Stomach smooth muscle (tissue), 2 donors: ENCODE measurements at regions not wholly inside any gene's neighbourhood (a gene's known extent, or its start where the extent isn't known, plus 50 kb on each side); places are given as distances from the start of the nearest gene placed in this dataset.

ENCODE experiments used
- H3K27ac ChIP-seq: one replicate; pipeline ENCODE4 v1.7.0; 2013; ENCODE audit warnings: mild to moderate bottlenecking, low read length, inconsistent platforms
- H3K27me3 ChIP-seq, 2 donors: one replicate each; pipeline ENCODE4 v1.7.0; 2013; ENCODE audit warnings: low read length in 2 of 2; ENCODE audit not compliant: insufficient read depth in 2 of 2, control insufficient read depth in 1 of 2
- H3K36me3 ChIP-seq, 2 donors: one replicate each; pipeline ENCODE4 v1.7.0; 2013; ENCODE audit warnings: low read length in 2 of 2; ENCODE audit not compliant: control insufficient read depth in 2 of 2, insufficient read depth in 2 of 2
- H3K4me1 ChIP-seq: one replicate; pipeline ENCODE4 v1.7.0; 2013; ENCODE audit warnings: low read length; ENCODE audit not compliant: control insufficient read depth, insufficient read depth
- H3K4me3 ChIP-seq, 2 donors: one replicate each; pipeline ENCODE4 v1.7.0; 2013; ENCODE audit warnings: low read length in 2 of 2
- H3K9ac ChIP-seq, 2 donors: one replicate each; pipeline ENCODE4 v1.7.0; 2013; ENCODE audit warnings: low read length in 2 of 2, mild to moderate bottlenecking in 1 of 2
- H3K9me3 ChIP-seq, 2 donors: one replicate each; pipeline ENCODE4 v1.7.0; 2013; ENCODE audit warnings: low read length in 2 of 2; ENCODE audit not compliant: control insufficient read depth in 2 of 2
- donor health status: healthy.
- donor health status: Pancreatic carcinoma.

DNA sequence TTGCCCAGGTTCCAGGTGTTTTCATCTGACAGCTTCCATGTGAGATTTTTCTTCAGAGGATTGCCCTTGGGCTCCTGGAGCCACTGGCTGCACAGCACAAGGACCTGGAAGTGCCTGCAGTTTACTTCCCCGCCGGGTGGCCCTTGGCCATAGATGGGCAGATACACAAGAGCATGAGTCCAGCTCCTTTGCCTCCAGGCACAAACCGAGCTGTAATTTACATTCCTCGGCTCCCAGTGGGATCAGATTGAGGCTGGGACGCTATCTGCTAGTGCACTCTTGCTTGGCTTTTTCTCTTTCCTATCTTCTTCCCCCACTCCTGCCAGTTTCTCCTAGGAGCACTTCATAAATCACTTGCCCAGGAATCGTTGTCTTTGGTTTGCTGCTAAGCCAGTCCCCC is 85.4 kb upstream of the RALY start:
- Histone ChIP-seq H3K9ac (no peak overlapping the region), H3K4me1 (peaks cover 6% of the 10 kb centered on the region), H3K9me3 (no peaks in the 10 kb centered on the region), H3K4me3 (no peak overlapping the region), H3K27ac (no peak overlapping the region), H3K27me3 (no peaks in the 10 kb centered on the region), H3K36me3 (no peaks in the 10 kb centered on the region)

- Histone ChIP-seq H3K36me3 (no peaks in the 10 kb centered on the region), H3K9me3 (no peaks in the 10 kb centered on the region), H3K27ac (no peak overlapping the region), H3K4me3 (no peak overlapping the region), H3K27me3 (no peaks in the 10 kb centered on the region), H3K9ac (no peak overlapping the region), H3K4me1 (peaks cover 6% of the 10 kb centered on the region)
These were observed 84.8 kb upstream of the RALY start for GRCh38 chr20:33908868-33909267.

DNA sequence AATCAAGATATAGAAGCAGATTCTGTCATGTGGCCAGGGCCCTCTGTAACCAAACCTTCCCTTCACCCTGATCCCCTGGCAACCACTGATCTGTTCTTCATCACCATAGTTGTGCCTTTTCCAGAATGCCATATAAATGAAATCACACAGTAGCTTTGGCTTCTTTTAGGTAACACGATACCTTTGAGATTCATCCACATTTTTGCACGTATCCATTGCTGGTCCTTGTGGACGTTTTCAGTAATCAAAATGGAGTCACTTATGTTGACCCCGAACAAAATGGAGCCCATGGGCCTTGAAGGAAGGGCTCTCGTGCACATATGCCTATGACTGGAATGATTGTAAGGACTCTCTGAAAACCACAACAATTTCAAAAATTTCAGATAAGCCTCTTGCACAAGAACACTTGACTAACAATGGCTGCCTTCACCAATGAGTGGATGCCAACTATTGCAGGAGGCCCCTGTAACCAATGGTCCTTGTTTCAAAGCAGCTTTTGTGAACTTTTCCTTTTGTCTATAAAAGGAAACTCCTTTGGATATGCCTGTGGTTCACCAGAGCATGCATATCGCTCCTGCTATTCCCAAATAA is 84.3 kb upstream of the RALY start:
- H3K4me1 ChIP-seq = peaks cover 6% of the 10 kb centered on the region
- no peaks in the 10 kb centered on the region for H3K27me3 ChIP-seq
- H3K9me3 ChIP-seq = no peaks in the 10 kb centered on the region
- H3K9ac ChIP-seq = no peak overlapping the region
- H3K27ac ChIP-seq = no peak overlapping the region
- H3K36me3 ChIP-seq = no peaks in the 10 kb centered on the region
- no peak overlapping the region for H3K4me3 ChIP-seq

GRCh38 chr20:33910056-33910455 is 83.7 kb upstream of the RALY start:
- no peaks in the 10 kb centered on the region for H3K9me3 ChIP-seq
- no peaks in the 10 kb centered on the region for H3K27me3 ChIP-seq
- no peaks in the 10 kb centered on the region for H3K36me3 ChIP-seq
- H3K9ac ChIP-seq = no peak overlapping the region
- no peak overlapping the region for H3K4me3 ChIP-seq
- H3K4me1 ChIP-seq = peaks cover 6% of the 10 kb centered on the region
- no peak overlapping the region for H3K27ac ChIP-seq

- no peaks in the 10 kb centered on the region for H3K27me3 ChIP-seq
- H3K36me3 ChIP-seq = no peaks in the 10 kb centered on the region
- H3K4me1 ChIP-seq = peaks cover 6% of the 10 kb centered on the region
- no peak overlapping the region for H3K9ac ChIP-seq
- no peaks in the 10 kb centered on the region for H3K9me3 ChIP-seq
- H3K4me3 ChIP-seq = no peak overlapping the region
- no peak overlapping the region for H3K27ac ChIP-seq
These were observed 83.0 kb upstream of the RALY start for GRCh38 chr20:33910529-33911327.

DNA sequence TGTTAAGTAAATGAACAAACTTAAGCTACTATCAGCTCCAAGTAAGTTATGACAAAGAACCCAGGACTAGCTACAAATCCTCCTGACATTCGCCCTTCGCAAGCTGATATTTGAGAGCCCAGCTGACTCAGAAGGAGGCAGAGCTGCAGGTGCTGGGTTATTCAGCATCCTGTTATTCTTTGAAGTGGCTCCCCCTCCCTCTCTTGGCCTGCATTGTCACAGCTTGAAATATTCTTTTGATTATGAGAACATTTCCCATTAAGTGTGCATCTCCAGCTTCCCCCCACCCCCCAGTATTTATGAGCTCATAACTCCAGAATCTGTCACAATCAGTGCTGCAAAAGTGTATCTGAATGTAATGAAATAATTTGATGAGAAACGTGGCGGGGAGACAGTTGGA is 78.8 kb upstream of the RALY start:
- Histone ChIP-seq H3K36me3 (no peaks in the 10 kb centered on the region), H3K9ac (no peak overlapping the region), H3K4me1 (peaks cover 2% of the 10 kb centered on the region), H3K9me3 (no peaks in the 10 kb centered on the region), H3K27ac (no peak overlapping the region), H3K4me3 (no peak overlapping the region), H3K27me3 (no peaks in the 10 kb centered on the region)

GRCh38 chr20:33915726-33916331 is 77.9 kb upstream of the RALY start:
- Histone ChIP-seq H3K27me3 (no peaks in the 10 kb centered on the region), H3K9ac (no peak overlapping the region), H3K36me3 (no peaks in the 10 kb centered on the region), H3K9me3 (no peaks in the 10 kb centered on the region), H3K27ac (no peak overlapping the region), H3K4me3 (no peak overlapping the region), H3K4me1 (peaks cover 2% of the 10 kb centered on the region)

GRCh38 chr20:33916768-33917167 is 76.9 kb upstream of the RALY start:
- no peak overlapping the region for H3K27ac ChIP-seq
- H3K4me1 ChIP-seq = peaks cover 2% of the 10 kb centered on the region
- no peaks in the 10 kb centered on the region for H3K27me3 ChIP-seq
- no peak overlapping the region for H3K4me3 ChIP-seq
- H3K9ac ChIP-seq = no peak overlapping the region
- H3K9me3 ChIP-seq = no peaks in the 10 kb centered on the region
- no peaks in the 10 kb centered on the region for H3K36me3 ChIP-seq

DNA sequence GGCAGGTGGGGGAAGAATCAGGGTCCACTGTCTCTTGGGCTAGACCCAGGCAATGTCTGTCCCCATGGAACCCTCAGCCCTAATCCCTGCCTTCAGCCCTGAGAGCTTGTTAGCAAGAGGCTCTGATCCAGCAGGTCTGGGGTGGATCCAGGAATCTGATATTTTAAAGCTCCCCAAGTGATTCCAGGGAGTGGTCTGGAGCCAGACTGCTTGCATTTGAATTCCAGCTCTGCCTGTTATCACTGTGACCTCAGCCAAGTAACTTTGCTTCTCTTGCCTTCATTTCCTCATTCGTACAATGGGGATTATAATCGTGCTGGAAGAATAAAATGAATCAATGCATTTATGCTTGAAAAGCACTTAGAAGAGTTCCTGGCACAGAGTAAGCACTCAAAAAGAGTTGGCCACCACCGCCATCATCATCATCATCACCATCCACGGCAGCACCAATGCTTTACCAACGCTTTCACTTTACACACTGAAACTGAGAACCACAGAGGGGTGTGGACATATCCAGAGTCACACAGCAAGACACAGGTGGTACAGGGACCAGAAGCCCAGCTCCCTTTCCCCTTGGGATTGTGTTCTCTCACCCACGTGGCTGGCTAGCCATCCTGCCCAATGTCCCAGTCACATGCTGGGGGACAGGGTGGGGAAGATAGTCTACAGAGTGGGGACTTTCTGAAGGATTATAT is 75.7 kb upstream of the RALY start:
- Histone ChIP-seq H3K27me3 (no peaks in the 10 kb centered on the region), H3K36me3 (no peaks in the 10 kb centered on the region), H3K4me3 (no peak overlapping the region), H3K4me1 (no peaks in the 10 kb centered on the region), H3K9me3 (no peaks in the 10 kb centered on the region), H3K27ac (no peak overlapping the region), H3K9ac (no peak overlapping the region)

GRCh38 chr20:33918662-33919061 is 75.0 kb upstream of the RALY start:
- Histone ChIP-seq H3K9me3 (no peaks in the 10 kb centered on the region), H3K27me3 (no peaks in the 10 kb centered on the region), H3K36me3 (no peaks in the 10 kb centered on the region), H3K27ac (no peak overlapping the region), H3K9ac (no peak overlapping the region), H3K4me3 (no peak overlapping the region), H3K4me1 (no peaks in the 10 kb centered on the region)
